Thyroid gland (tissue), 4 donors: ENCODE measurements at regions not wholly inside any gene's neighbourhood (a gene's known extent, or its start where the extent isn't known, plus 50 kb on each side); places are given as distances from the start of the nearest gene placed in this dataset.

ENCODE experiments used
- DNase-seq, 2 donors: peaks; one replicate each; pipeline ENCODE4 v3.0.0-alpha.2; 2019
- H3K27ac ChIP-seq, 3 donors: fragments of 200-600 bp; sonication (generic); 1 replicate in 2 of 3; 2 replicates in 1 of 3; pipeline ENCODE4 v1.5.1; 2016 to 2019; ENCODE audit warnings: mild to moderate bottlenecking in 1 of 3, moderate library complexity in 1 of 3
- H3K27me3 ChIP-seq: fragments of 200-600 bp; sonication (generic); one replicate; pipeline ENCODE4 v1.5.1; 2019
- H3K36me3 ChIP-seq, 2 donors: fragments of 200-600 bp; sonication (generic); one replicate each; pipeline ENCODE4 v1.5.1; 2016 to 2019
- H3K4me1 ChIP-seq, 2 donors: fragments of 200-600 bp; sonication (generic); one replicate each; pipeline ENCODE4 v1.5.1; 2017 to 2019
- H3K4me3 ChIP-seq, 3 donors: fragments of 200-600 bp; sonication (generic); replicated peaks in 1 of 3; 1 replicate in 2 of 3; 2 replicates in 1 of 3; pipeline ENCODE4 v1.5.1; 2016; ENCODE audit warnings: mild to moderate bottlenecking in 1 of 3
- H3K9me3 ChIP-seq: fragments of 200-600 bp; sonication (generic); one replicate; pipeline ENCODE4 v1.5.1; 2017
- POLR2A ChIP-seq, 2 donors: fragments of 450-650 bp; IDR thresholded peaks; one replicate each; pipeline ENCODE4 v1.6.1; 2017; ENCODE audit warnings: antibody characterized with exemption in 2 of 2, mild to moderate bottlenecking in 2 of 2, moderate library complexity in 1 of 2
- WGBS, 2 donors: methylation state at CpG; one replicate each; pipeline ENCODE4 v1.1.5; 2017; 5-methylcytosine and 5-hydroxymethylcytosine counted together
- intact Hi-C: fragments of 100-400 bp; cut with DNase I; formaldehyde crosslinking; loops from one replicate; pipeline ENCODE4 v1.15.1; 2023
- TF ChIP-seq, protein P1 (sequence below), 6 experiments: fragments of 200-600 bp in 3 of 6; fragments of 450-650 bp in 3 of 6; sonication (generic) in 3 of 6; IDR thresholded peaks; one replicate each; pipeline ENCODE4 v1.5.1; 2016 to 2019; ENCODE audit warnings: antibody characterized with exemption in 6 of 6, mild to moderate bottlenecking in 2 of 6, inconsistent platforms in 1 of 6, moderate library complexity in 1 of 6

DNA sequence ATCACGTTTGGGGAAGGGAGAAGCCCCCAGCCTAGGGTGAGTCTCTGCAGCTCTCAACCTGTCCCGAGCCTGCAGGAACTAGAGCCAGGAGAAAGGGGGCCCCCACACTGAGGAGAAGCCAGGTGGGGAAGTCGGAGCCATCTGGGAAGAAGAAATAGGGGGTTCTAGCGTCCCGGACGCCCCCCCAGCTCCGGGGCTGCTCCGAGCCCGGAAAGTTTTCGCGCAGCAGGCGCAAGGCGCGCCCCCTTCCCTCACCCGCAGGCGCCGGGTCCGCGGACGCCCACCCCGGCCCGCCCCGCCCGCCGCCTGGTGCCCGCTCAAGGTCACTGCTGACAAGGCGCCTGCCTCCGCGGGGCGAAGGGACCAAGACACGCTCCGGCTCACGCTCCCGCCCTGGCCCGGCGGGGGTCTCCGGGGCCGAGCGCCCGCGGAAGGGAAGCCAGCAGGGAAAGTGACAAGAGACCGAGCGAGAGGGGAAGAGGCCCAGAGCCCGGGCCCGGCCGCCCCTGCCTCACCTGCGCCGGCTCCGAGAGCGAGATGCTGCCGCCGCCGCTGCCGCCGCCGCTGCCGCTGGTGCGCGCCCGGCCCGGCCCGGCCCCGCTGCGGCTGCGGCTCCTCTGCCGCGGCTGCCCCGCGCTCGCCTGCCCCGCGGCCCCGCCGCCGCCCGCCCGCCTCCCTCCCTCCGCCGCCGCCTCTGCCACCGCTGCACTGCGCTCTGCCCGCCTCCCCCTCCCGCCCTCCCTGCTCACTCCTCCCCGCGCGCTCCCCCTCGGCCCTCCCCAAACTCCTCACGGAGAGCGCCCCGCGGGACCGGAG lies 108.4 kb upstream of the SLC6A11 start:
- Histone ChIP-seq H3K27me3 (peaks cover 9% of the 10 kb centered on the region), H3K27ac (no peak overlapping the region), H3K4me1 (peaks cover 0 to 4% of the 10 kb centered on the region in 2 donors), H3K9me3 (no peaks in the 10 kb centered on the region), H3K36me3 (no peaks in the 10 kb centered on the region), H3K4me3 (no peak overlapping the region)
- no peak for DNase-seq
- TF ChIP-seq, protein P1, sequence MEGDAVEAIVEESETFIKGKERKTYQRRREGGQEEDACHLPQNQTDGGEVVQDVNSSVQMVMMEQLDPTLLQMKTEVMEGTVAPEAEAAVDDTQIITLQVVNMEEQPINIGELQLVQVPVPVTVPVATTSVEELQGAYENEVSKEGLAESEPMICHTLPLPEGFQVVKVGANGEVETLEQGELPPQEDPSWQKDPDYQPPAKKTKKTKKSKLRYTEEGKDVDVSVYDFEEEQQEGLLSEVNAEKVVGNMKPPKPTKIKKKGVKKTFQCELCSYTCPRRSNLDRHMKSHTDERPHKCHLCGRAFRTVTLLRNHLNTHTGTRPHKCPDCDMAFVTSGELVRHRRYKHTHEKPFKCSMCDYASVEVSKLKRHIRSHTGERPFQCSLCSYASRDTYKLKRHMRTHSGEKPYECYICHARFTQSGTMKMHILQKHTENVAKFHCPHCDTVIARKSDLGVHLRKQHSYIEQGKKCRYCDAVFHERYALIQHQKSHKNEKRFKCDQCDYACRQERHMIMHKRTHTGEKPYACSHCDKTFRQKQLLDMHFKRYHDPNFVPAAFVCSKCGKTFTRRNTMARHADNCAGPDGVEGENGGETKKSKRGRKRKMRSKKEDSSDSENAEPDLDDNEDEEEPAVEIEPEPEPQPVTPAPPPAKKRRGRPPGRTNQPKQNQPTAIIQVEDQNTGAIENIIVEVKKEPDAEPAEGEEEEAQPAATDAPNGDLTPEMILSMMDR (IDR thresholded peaks at IDR 0.05), result no peak
- TF ChIP-seq POLR2A (IDR thresholded peaks at IDR 0.05), result no peak
- intact Hi-C loops, result no loop called here
- WGBS, 2 donors, result 1% methylated on average over 14 to 29 of the region's 93 CpGs

DNA sequence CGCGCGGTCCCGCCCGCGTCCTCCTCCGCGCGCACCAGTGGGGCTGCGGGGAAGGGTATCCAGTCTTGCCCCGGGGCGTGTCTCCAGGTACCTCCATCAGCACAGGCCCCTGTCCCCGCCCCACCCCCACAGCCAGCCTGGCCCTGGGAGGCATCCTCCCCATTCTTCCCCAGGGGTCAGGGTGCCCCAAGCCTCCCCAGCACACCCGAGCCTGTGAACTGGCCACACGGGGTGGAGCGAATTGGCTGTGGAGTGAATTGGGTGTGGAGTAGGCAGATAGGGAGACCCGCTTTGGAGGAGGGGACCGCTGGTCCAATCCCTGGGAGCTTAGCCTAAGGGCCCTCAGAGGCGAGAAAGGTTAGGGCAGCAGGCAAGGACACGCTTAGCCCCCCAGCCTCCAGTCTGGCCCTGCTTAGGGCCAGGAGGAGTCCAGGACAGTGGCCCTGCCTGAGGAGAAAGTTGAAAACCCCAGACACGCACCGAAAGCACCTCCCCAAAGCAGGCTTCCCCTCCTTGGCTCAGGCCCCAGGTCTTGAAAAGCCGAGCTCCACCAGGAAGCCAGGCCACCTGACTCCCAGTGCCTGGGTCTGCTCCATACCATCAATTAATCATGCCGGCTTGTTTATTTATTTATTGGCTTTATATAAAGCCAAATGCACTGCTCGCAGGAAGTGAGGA lies 107.7 kb upstream of the SLC6A11 start:
- Histone ChIP-seq H3K36me3 (no peaks in the 10 kb centered on the region), H3K9me3 (no peaks in the 10 kb centered on the region), H3K4me1 (peaks cover 0 to 4% of the 10 kb centered on the region in 2 donors), H3K27me3 (peaks cover 9% of the 10 kb centered on the region), H3K27ac (no peak overlapping the region), H3K4me3 (no peak overlapping the region)
- DNase-seq, result no peak
- intact Hi-C loops, result no loop called here
- TF ChIP-seq POLR2A (IDR thresholded peaks at IDR 0.05), result no peak
- TF ChIP-seq, protein P1 (IDR thresholded peaks at IDR 0.05), result no peak
- WGBS, 2 donors, result 20 to 22% methylated on average over 8 to 11 of the region's 25 CpGs

DNA sequence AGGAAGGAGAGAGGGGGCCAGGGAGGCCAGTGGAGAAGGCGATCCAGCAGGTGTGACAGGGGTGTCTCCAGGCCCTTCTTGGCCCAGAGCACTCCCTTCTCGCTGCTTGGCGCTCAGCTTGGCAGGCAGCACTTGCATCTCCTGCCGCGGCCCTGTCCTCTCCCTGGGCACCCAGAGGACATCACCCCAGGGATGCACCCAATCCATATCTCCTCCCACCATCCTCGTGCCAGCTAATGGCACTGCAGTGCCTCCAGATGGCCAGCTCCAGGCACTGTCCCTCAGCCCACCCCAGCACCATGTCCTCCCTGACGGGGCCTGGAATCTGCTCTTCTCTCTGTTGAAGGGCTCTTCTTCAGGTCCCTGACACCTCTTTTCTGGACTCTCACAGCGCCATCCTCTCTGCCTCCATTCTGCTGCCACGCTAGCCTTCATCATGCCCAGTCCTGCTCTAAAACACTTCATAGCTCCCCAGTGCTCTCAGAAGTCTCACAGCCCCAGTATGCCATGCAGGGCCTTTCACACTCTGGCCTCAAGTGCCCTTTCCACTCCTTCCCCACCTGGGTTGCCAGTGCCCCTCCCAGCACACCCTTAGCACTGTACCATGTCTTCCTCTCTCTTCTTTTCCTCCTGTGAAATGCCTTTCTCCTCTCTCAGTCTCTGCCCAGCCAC lies 106.8 kb upstream of the SLC6A11 start:
- no peaks in the 10 kb centered on the region for H3K36me3 ChIP-seq
- DNase-seq, result no peak
- peaks cover 0 to 4% of the 10 kb centered on the region in 2 donors for H3K4me1 ChIP-seq
- intact Hi-C loops, result no loop called here
- H3K4me3 ChIP-seq, result no peak overlapping the region
- H3K27ac ChIP-seq, result no peak overlapping the region
- TF ChIP-seq POLR2A (IDR thresholded peaks at IDR 0.05), result no peak
- TF ChIP-seq, protein P1 (IDR thresholded peaks at IDR 0.05), result no peak
- H3K9me3 ChIP-seq, result no peaks in the 10 kb centered on the region
- 71 to 79% methylated on average over 9 of the region's 9 CpGs for WGBS, 2 donors
- H3K27me3 ChIP-seq, result peaks cover 9% of the 10 kb centered on the region

DNA sequence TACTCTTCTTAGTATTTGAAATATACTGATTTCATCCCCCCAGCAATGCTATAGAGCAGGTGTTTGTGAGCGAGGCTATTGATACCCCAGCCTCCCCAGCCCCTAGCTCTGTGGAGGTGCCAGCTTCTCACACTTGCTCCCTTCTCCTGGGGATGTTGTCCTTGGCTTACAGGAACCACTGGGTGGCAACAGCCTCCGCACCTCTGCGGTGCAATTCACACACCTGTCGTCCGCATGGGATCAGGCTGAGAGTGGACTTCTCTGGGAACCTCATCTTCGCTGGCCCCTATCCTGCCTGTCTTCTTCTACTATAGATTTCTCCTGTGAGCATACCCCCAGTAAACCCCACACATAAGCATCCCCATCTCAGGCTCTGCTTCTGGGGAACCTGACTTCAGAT lies 103.9 kb upstream of the SLC6A11 start:
- WGBS, 2 donors, result 45 to 55% methylated on average over 6 of the region's 6 CpGs
- H3K27ac ChIP-seq, result no peak overlapping the region
- no peak overlapping the region for H3K4me3 ChIP-seq
- DNase-seq, result no peak
- H3K9me3 ChIP-seq, result no peaks in the 10 kb centered on the region
- intact Hi-C loops, result no loop called here
- TF ChIP-seq POLR2A (IDR thresholded peaks at IDR 0.05), result no peak
- TF ChIP-seq, protein P1 (IDR thresholded peaks at IDR 0.05), result no peak
- H3K27me3 ChIP-seq, result peaks cover 5% of the 10 kb centered on the region
- H3K36me3 ChIP-seq, result no peaks in the 10 kb centered on the region
- peaks cover 0 to 4% of the 10 kb centered on the region in 2 donors for H3K4me1 ChIP-seq
